T-cell (primary cell): ENCODE measurements at regions not wholly inside any gene's neighbourhood (a gene's known extent, or its start where the extent isn't known, plus 50 kb on each side); places are given as distances from the start of the nearest gene placed in this dataset.

ENCODE experiments used
- ATAC-seq, 4 experiments: fragments of 200-7000 bp in 3 of 4; fragments of 150-1000 bp in 1 of 4; cut with Tn5 transposase; replicated peaks in 1 of 4; 1 replicate in 3 of 4; 2 replicates in 1 of 4; pipeline ENCODE4 v1.10.0; 2021; ENCODE audit warnings: moderate library complexity in 3 of 4, mild to moderate bottlenecking in 2 of 4, moderate number of reproducible peaks in 1 of 4
- CTCF ChIA-PET, 2 donors: fragments of 300-600 bp; sonication (Branson Sonifier 250); formaldehyde crosslinking; loops; one replicate each; lab custom pipeline; 2022; ENCODE audit warnings: antibody characterized with exemption in 2 of 2; lab: Charles Lee
- POLR2A ChIA-PET, 2 donors: fragments of 300-600 bp; sonication (Branson Sonifier 250); formaldehyde crosslinking; loops; one replicate each; lab custom pipeline; 2022; ENCODE audit warnings: antibody characterized with exemption in 2 of 2; lab: Charles Lee
- DNase-seq, 35 experiments: peaks; one replicate each; pipeline versions ENCODE4 v3.0.0 to v3.0.0-alpha.2; 2013 to 2023
- H3K27ac ChIP-seq: one replicate; pipeline ENCODE4 v1.5.1; 2013; ENCODE audit warnings: low read length
- H3K27me3 ChIP-seq, 2 experiments: replicated peaks in 1 of 2; 1 replicate in 1 of 2; 2 replicates in 1 of 2; pipeline versions ENCODE4 v1.6.1 to v1.7.0; 2013; ENCODE audit warnings: low read length in 1 of 2, mixed read lengths in 1 of 2; ENCODE audit not compliant: control insufficient read depth in 2 of 2, insufficient read depth in 2 of 2; ENCODE audit errors: extremely low read depth in 1 of 2
- H3K36me3 ChIP-seq, 2 donors: 1 replicate in 1 of 2; 2 replicates in 1 of 2; pipeline versions ENCODE4 v1.6.1 to v1.7.0; 2013; ENCODE audit warnings: low read length in 1 of 2; ENCODE audit not compliant: control insufficient read depth in 2 of 2, insufficient read depth in 1 of 2; ENCODE audit errors: extremely low read depth in 1 of 2
- H3K4me1 ChIP-seq, 2 experiments: 1 replicate in 1 of 2; 2 replicates in 1 of 2; pipeline versions ENCODE4 v1.6.1 to v1.7.0; 2013; ENCODE audit warnings: low read length in 2 of 2, mixed read lengths in 1 of 2; ENCODE audit not compliant: insufficient read depth in 2 of 2, control insufficient read depth in 1 of 2; ENCODE audit errors: extremely low read depth in 1 of 2
- H3K4me3 ChIP-seq, 2 donors: 1 replicate in 1 of 2; 2 replicates in 1 of 2; pipeline versions ENCODE4 v1.5.1 to v1.7.0; 2013; ENCODE audit warnings: mild to moderate bottlenecking in 2 of 2, low read length in 1 of 2, moderate library complexity in 1 of 2; ENCODE audit not compliant: control insufficient read depth in 1 of 2; ENCODE audit errors: extremely low read depth in 1 of 2
- H3K9me3 ChIP-seq: 2 replicates; pipeline ENCODE4 v1.7.0; 2013
- H3K27ac Mint-ChIP-seq, 2 donors: one replicate each; pipeline ENCODE4 v1.8.0; 2020 to 2021; ENCODE audit warnings: mild to moderate bottlenecking in 2 of 2, mixed read lengths in 2 of 2
- H3K27me3 Mint-ChIP-seq, 2 donors: one replicate each; pipeline ENCODE4 v1.8.0; 2021 to 2022; ENCODE audit warnings: mixed read lengths in 2 of 2
- H3K36me3 Mint-ChIP-seq: one replicate; pipeline ENCODE4 v1.8.0; 2021; ENCODE audit warnings: mixed read lengths
- H3K4me1 Mint-ChIP-seq, 3 donors: one replicate each; pipeline ENCODE4 v1.8.0; 2020 to 2022; ENCODE audit warnings: mixed read lengths in 3 of 3, mild to moderate bottlenecking in 1 of 3
- H3K4me3 Mint-ChIP-seq, 3 donors: one replicate each; pipeline ENCODE4 v1.8.0; 2020 to 2022; ENCODE audit warnings: mild to moderate bottlenecking in 3 of 3, mixed read lengths in 3 of 3, moderate library complexity in 3 of 3
- H3K9me3 Mint-ChIP-seq, 3 donors: one replicate each; pipeline ENCODE4 v1.8.0; 2020 to 2022; ENCODE audit warnings: mixed read lengths in 3 of 3
- WGBS: methylation state at CpG from one replicate; pipeline ENCODE4 v1.1.5; 2013; ENCODE audit warnings: missing lambda C conversion rate; ENCODE audit not compliant: insufficient coverage; 5-methylcytosine and 5-hydroxymethylcytosine counted together

GRCh38 chr11:13076961-13077360 lies 67.8 kb downstream of the RASSF10 start:
- Histone ChIP-seq H3K27ac (no peak overlapping the region), H3K27me3 (peaks cover 0 to 21% of the 10 kb centered on the region in 2 experiments), H3K36me3 (no peaks in the 10 kb centered on the region), H3K4me1 (no peaks in the 10 kb centered on the region), H3K9me3 (no peaks in the 10 kb centered on the region), H3K4me3 (no peak overlapping the region)
- ATAC-seq = no peak
- H3K9me3 Mint-ChIP-seq = no peaks in the 10 kb centered on the region
- no peak overlapping the region for H3K27ac Mint-ChIP-seq
- ChIA-PET POLR2A (no interaction called here), CTCF (no interaction called here)
- H3K27me3 Mint-ChIP-seq = peaks cover 33 to 41% of the 10 kb centered on the region in 2 donors
- H3K4me1 Mint-ChIP-seq = no peaks in the 10 kb centered on the region
- WGBS = 90% methylated on average over 2 of the region's 2 CpGs
- no peaks in the 10 kb centered on the region for H3K36me3 Mint-ChIP-seq
- H3K4me3 Mint-ChIP-seq = no peak overlapping the region
- no peak for DNase-seq

- WGBS = 72% methylated on average over 7 of the region's 8 CpGs
- no peak for DNase-seq
- ATAC-seq = no peak
- Histone ChIP-seq H3K4me1 (no peaks in the 10 kb centered on the region), H3K9me3 (no peaks in the 10 kb centered on the region), H3K4me3 (no peak overlapping the region), H3K27ac (no peak overlapping the region), H3K36me3 (no peaks in the 10 kb centered on the region), H3K27me3 (peaks cover 0 to 25% of the 10 kb centered on the region in 2 experiments)
- no peaks in the 10 kb centered on the region for H3K9me3 Mint-ChIP-seq
- POLR2A ChIA-PET = no interaction called here
- H3K27me3 Mint-ChIP-seq = peaks cover 54 to 56% of the 10 kb centered on the region in 2 donors
- H3K4me1 Mint-ChIP-seq = no peaks in the 10 kb centered on the region
- no peaks in the 10 kb centered on the region for H3K36me3 Mint-ChIP-seq
- CTCF ChIA-PET = no interaction called here
- H3K27ac Mint-ChIP-seq = no peak overlapping the region
- H3K4me3 Mint-ChIP-seq = no peak overlapping the region
Observed at GRCh38 chr11:13080861-13081260, 71.7 kb downstream of the RASSF10 start.

GRCh38 chr11:13082588-13082987 lies 73.5 kb downstream of the RASSF10 start:
- WGBS = no CpG with 5 or more reads among the region's 1 CpG

GRCh38 chr11:13090228-13090708 lies 81.2 kb downstream of the RASSF10 start:
- no peaks in the 10 kb centered on the region for H3K36me3 ChIP-seq
- no peaks in the 10 kb centered on the region for H3K4me1 ChIP-seq
- Mint-ChIP-seq H3K4me1 (no peaks in the 10 kb centered on the region), H3K4me3 (no peak overlapping the region), H3K36me3 (no peaks in the 10 kb centered on the region), H3K27ac (no peak overlapping the region), H3K27me3 (peaks cover 13 to 16% of the 10 kb centered on the region in 2 donors), H3K9me3 (peaks cover 0 to 14% (median 8%) of the 10 kb centered on the region in 3 donors)
- POLR2A ChIA-PET = no interaction called here
- DNase-seq (no peak), ATAC-seq (no peak)
- no peaks in the 10 kb centered on the region for H3K9me3 ChIP-seq
- CTCF ChIA-PET = no interaction called here
- no peak overlapping the region for H3K27ac ChIP-seq
- H3K27me3 ChIP-seq = peaks cover 0 to 2% of the 10 kb centered on the region in 2 experiments
- H3K4me3 ChIP-seq = no peak overlapping the region
- WGBS = no CpG with 5 or more reads among the region's 2 CpGs

More at GRCh38 chr11:13082588-13082987, 73.5 kb downstream of the RASSF10 start:
- ATAC-seq (no peak), DNase-seq (no peak)
- Histone ChIP-seq H3K9me3 (no peaks in the 10 kb centered on the region), H3K27ac (no peak overlapping the region), H3K36me3 (no peaks in the 10 kb centered on the region), H3K4me1 (no peaks in the 10 kb centered on the region), H3K4me3 (no peak overlapping the region), H3K27me3 (peaks cover 0 to 18% of the 10 kb centered on the region in 2 experiments)
- Mint-ChIP-seq H3K36me3 (no peaks in the 10 kb centered on the region), H3K27me3 (peaks cover 55 to 63% of the 10 kb centered on the region in 2 donors), H3K27ac (no peak overlapping the region), H3K4me1 (no peaks in the 10 kb centered on the region), H3K4me3 (no peak overlapping the region), H3K9me3 (peaks cover 0 to 8% (median 1%) of the 10 kb centered on the region in 3 donors)
- POLR2A ChIA-PET = no interaction called here
- CTCF ChIA-PET = interaction anchor here in 1 of 2 donors (0.6 kb wide), 1 partner anchor 84 kb away, joined by 3 read pairs; no protein-coding TSS in a partner anchor

GRCh38 chr11:13091373-13091772 lies 82.3 kb downstream of the RASSF10 start:
- H3K27ac ChIP-seq = no peak overlapping the region
- Mint-ChIP-seq H3K9me3 (peaks cover 0 to 14% (median 8%) of the 10 kb centered on the region in 3 donors), H3K27ac (no peak overlapping the region), H3K36me3 (no peaks in the 10 kb centered on the region), H3K4me3 (no peak overlapping the region), H3K27me3 (peaks cover 10 to 12% of the 10 kb centered on the region in 2 donors), H3K4me1 (no peaks in the 10 kb centered on the region)
- no peaks in the 10 kb centered on the region for H3K4me1 ChIP-seq
- ChIA-PET CTCF (interaction anchor here in 1 of 2 donors (0.6 kb wide), 1 partner anchor 762 kb away, joined by 5 read pairs; no protein-coding TSS in a partner anchor), POLR2A (no interaction called here)
- no peak overlapping the region for H3K4me3 ChIP-seq
- DNase-seq (no peak), ATAC-seq (no peak)
- H3K27me3 ChIP-seq = peaks cover 0 to 5% of the 10 kb centered on the region in 2 experiments
- H3K9me3 ChIP-seq = no peaks in the 10 kb centered on the region
- H3K36me3 ChIP-seq = no peaks in the 10 kb centered on the region

GRCh38 chr11:13091804-13092203 lies 82.7 kb downstream of the RASSF10 start:
- Histone ChIP-seq H3K27me3 (peaks cover 0 to 5% of the 10 kb centered on the region in 2 experiments), H3K9me3 (no peaks in the 10 kb centered on the region), H3K4me3 (no peak overlapping the region), H3K27ac (no peak overlapping the region), H3K4me1 (no peaks in the 10 kb centered on the region), H3K36me3 (no peaks in the 10 kb centered on the region)
- ATAC-seq = no peak
- peaks cover 0 to 14% (median 8%) of the 10 kb centered on the region in 3 donors for H3K9me3 Mint-ChIP-seq
- no peak for DNase-seq
- peaks cover 7 to 12% of the 10 kb centered on the region in 2 donors for H3K27me3 Mint-ChIP-seq
- no peak overlapping the region for H3K27ac Mint-ChIP-seq
- no peaks in the 10 kb centered on the region for H3K4me1 Mint-ChIP-seq
- H3K4me3 Mint-ChIP-seq = no peak overlapping the region
- WGBS = 100% methylated on average over 1 of the region's 1 CpG
- ChIA-PET CTCF (no interaction called here), POLR2A (no interaction called here)
- no peaks in the 10 kb centered on the region for H3K36me3 Mint-ChIP-seq
